ENCODE measurements at regions not wholly inside any gene's neighbourhood (a gene's known extent, or its start where the extent isn't known, plus 50 kb on each side); places are given as distances from the start of the nearest gene placed in this dataset.
"Not testable (repeated sequence)": the region's sequence is repeated elsewhere in the genome, so short reads cannot be mapped to it uniquely, and the experiment has no call there.

GRCh38 chr2:39830610-39831009 is 51.6 kb upstream of the THUMPD2 start:
- not testable (repeated sequence) for DNase-seq (ENCODE audit: low spot score)
